RWPE1 (cell line): ENCODE measurements at regions not wholly inside any gene's neighbourhood (a gene's known extent, or its start where the extent isn't known, plus 50 kb on each side); places are given as distances from the start of the nearest gene placed in this dataset.
"Not testable (repeated sequence)": the region's sequence is repeated elsewhere in the genome, so short reads cannot be mapped to it uniquely, and the experiment has no call there.

Experiments used
- CTCF ChIA-PET: fragments of 350-600 bp; sonication (Branson Sonifier 250); formaldehyde crosslinking; extraction: SDS; loops from one replicate; lab custom pipeline; 2021; lab: Yijun Ruan, JAX
- POLR2A ChIA-PET: fragments of 400-600 bp; formaldehyde crosslinking; extraction: SDS; loops from one replicate; lab custom pipeline; 2020; ENCODE audit warnings: antibody characterized with exemption; ENCODE audit not compliant: low non-redundant PET; lab: Yijun Ruan, JAX
- DNase-seq: peaks from one replicate; pipeline ENCODE4 v3.0.0; 2012; ENCODE audit warnings: low spot score
- H3K27ac ChIP-seq: fragments of 450-650 bp; 2 replicates; pipeline ENCODE4 v1.5.1; 2017
- TF ChIP-seq, protein P1 (sequence below): fragments of 450-650 bp; conservative IDR thresholded peaks from 2 replicates; pipeline ENCODE4 v1.5.1; 2017; ENCODE audit warnings: low read depth, mild to moderate bottlenecking

DNA sequence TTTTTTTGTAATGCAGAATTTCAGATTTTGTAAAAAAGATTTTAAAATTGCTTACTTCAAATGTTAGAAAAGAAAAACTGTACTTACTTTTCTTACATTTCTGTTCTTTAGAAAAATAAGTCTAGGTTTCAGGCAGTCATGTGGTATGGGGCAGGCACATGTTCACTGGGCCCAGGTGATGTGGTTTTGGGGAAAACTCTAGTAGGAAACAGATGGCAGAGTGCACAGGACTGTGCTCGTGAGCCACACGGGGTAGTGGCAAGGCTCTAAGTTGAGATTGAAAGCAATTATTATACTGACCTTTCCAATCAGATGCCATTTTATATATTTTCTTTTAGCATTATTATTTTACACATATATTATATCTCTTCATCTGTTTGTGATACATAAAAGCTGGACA is 1036.9 kb upstream of the TMEFF2 start:
- TF ChIP-seq, protein P1, sequence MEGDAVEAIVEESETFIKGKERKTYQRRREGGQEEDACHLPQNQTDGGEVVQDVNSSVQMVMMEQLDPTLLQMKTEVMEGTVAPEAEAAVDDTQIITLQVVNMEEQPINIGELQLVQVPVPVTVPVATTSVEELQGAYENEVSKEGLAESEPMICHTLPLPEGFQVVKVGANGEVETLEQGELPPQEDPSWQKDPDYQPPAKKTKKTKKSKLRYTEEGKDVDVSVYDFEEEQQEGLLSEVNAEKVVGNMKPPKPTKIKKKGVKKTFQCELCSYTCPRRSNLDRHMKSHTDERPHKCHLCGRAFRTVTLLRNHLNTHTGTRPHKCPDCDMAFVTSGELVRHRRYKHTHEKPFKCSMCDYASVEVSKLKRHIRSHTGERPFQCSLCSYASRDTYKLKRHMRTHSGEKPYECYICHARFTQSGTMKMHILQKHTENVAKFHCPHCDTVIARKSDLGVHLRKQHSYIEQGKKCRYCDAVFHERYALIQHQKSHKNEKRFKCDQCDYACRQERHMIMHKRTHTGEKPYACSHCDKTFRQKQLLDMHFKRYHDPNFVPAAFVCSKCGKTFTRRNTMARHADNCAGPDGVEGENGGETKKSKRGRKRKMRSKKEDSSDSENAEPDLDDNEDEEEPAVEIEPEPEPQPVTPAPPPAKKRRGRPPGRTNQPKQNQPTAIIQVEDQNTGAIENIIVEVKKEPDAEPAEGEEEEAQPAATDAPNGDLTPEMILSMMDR: no peak
- H3K27ac ChIP-seq: no peak overlapping the region
- DNase-seq: no peak
- CTCF ChIA-PET: no interaction called here
- POLR2A ChIA-PET: no interaction called here

DNA sequence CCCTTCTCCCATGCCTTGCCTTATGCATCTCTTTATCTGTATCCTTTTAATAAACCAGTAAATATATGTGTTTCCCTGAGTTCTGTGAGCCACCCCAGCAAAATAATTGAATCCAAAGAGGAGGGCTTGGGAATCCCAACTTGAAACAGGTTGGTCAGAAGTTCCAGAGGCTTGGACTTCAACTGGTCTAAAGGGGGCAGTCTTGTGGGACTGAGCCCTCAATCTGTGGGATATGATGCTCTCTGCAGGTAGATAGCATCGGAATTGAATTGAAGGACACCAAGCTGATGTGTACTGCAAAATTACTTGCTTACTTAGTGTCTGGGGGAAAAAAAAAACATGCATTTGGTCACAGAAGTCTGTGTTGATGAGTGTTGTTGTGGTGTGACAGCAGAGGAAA is 1033.5 kb upstream of the TMEFF2 start:
- ChIA-PET CTCF (no interaction called here), POLR2A (no interaction called here)
- no peak overlapping the region for H3K27ac ChIP-seq
- DNase-seq: no peak
- TF ChIP-seq, protein P1: no peak

DNA sequence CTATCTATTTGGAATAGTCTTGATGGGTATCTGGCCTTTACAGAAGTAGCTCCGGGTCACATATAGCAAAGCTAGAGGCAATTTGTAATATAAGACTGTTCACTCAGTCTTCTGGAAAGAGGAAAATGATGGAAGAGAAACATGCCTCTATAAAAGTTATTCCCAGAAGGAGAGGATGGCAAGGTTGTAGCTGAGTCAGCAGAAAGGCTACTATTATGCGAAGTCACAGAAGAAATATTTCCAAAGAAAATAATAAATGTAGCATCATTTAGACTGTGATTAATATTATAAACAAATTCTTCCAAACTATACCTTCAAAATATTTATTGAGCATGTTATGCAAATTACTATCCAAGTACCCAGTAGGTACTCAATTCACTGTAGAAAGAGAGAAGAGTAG is 1027.7 kb upstream of the TMEFF2 start:
- CTCF ChIA-PET: no interaction called here
- TF ChIP-seq, protein P1: no peak
- DNase-seq: no peak
- POLR2A ChIA-PET: no interaction called here
- no peak overlapping the region for H3K27ac ChIP-seq

DNA sequence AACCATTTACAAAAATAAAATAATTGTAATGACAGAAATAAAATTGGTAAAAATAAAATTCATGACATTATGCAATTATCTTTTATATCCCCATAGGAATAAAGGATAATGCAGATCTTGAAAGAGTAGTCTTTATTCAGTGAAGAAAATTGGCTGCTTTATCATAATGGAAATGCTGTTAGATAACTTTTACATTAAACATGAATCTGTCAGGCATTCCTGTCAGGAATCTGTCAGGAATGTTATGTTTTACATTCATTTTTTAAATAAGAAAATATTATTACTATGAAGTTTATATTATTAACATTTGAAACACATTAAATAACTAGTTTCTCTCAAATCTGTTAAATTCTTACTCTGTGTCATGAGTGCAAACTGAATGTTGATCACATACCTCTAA is 1024.7 kb upstream of the TMEFF2 start:
- no peak overlapping the region for H3K27ac ChIP-seq
- POLR2A ChIA-PET: no interaction called here
- TF ChIP-seq, protein P1: no peak
- DNase-seq: no peak
- CTCF ChIA-PET: interaction anchor here (1.2 kb wide), 1 partner anchor 275 kb away, joined by 4 read pairs; no protein-coding TSS in a partner anchor

DNA sequence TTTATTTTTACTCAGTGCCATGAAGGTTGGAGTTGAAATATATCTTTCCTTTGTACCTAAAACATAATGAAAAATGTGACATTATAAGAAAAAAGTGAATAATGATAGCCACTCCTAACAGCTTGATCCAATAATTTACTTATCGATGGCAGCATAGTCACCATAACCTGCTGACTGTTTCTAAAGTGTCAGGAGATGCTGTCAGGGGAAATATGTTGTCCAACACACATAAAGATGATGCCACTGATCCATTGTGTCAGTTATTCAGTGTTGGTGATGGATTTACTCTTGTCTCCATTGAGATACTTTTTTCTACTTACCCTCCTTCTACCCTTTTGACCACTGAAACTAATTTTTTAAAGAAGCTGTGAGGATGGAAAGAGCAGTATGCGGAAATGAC is 1006.9 kb upstream of the TMEFF2 start:
- no peak for DNase-seq
- POLR2A ChIA-PET: no interaction called here
- TF ChIP-seq, protein P1: no peak
- H3K27ac ChIP-seq: no peak overlapping the region
- CTCF ChIA-PET: no interaction called here

DNA sequence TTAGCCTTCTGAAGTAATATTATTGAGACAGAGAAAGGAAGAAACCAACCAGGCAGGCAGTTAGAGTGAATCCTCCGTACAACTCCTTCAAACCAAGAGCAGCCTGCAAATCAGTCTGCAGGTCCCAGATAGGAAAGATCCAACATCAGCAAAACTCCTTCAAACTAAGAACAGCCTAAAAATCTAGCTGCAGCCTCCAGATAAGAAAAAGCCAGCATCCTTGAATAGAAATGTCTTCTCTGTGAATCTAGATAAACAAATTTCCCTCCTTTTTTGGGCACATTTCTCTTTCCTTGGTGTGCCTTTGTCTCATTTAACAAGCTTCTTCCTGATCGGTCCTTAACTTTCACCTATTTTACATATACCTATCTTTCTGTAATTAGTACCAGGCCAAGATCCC is 1004.6 kb upstream of the TMEFF2 start:
- ChIA-PET POLR2A (no interaction called here), CTCF (no interaction called here)
- no peak overlapping the region for H3K27ac ChIP-seq
- no peak for DNase-seq
- TF ChIP-seq, protein P1: no peak

DNA sequence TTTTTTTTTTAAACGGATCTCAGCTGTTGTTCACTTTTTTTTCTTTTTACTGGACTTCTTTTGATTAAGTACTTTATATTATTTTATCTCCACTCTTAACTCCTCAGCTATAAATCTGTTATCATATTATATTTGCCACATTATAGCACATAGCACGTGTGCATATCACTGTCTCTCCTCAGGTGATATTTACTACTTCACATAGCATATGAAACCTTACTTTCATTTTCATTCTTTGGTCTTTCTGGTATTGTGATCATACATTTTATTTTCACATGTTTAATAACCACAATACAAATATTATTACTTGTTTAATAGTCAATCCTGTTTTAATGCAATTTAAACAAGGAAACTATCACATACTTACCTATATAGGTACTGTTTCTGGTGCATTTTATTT is 993.1 kb upstream of the TMEFF2 start:
- POLR2A ChIA-PET: no interaction called here
- no peak overlapping the region for H3K27ac ChIP-seq
- DNase-seq: no peak
- CTCF ChIA-PET: interaction anchor here (0.6 kb wide), 1 partner anchor 388 kb away, joined by 3 read pairs; no protein-coding TSS in a partner anchor
- TF ChIP-seq, protein P1: no peak

DNA sequence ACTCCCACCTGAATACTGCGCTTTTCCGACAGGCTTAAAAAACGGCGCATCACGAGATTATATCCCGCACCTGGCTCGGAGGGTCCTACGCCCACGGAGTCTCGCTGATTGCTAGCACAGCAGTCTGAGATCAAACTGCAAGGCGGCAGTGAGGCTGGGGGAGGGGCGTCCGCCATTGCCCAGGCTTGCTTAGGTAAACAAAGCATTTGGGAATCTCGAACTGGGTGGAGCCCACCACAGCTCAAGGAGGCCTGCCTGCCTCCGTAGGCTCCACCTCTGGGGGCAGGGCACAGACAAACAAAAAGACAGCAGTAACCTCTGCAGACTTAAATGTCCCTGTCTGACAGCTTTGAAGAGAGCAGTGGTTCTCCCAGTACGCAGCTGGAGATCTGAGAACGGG is 976.2 kb upstream of the TMEFF2 start:
- DNase-seq, H3K27ac ChIP-seq, POLR2A ChIA-PET: not testable (repeated sequence)
- CTCF ChIA-PET: interaction anchor here (0.9 kb wide), 1 partner anchor 1354 kb away, joined by 5 read pairs; no protein-coding TSS in a partner anchor
